Upper lobe of right lung (tissue), 1 donor: ENCODE measurements at regions not wholly inside any gene's neighbourhood (a gene's known extent, or its start where the extent isn't known, plus 50 kb on each side); places are given as distances from the start of the nearest gene placed in this dataset.

Experiments
- ATAC-seq: fragments of 200-7000 bp; cut with Tn5 transposase; one replicate; pipeline ENCODE4 v1.9.1; 2020; ENCODE audit warnings: mild to moderate bottlenecking, moderate library complexity
- DNase-seq: peaks from one replicate; pipeline ENCODE4 v3.0.0-alpha.2; 2020
- H3K27ac ChIP-seq: fragments of 200-600 bp; one replicate; pipeline ENCODE4 v1.8.0; 2022
- H3K27me3 ChIP-seq: fragments of 200-600 bp; one replicate; pipeline ENCODE4 v1.8.0; 2022; ENCODE audit warnings: mild to moderate bottlenecking
- H3K36me3 ChIP-seq: fragments of 200-600 bp; one replicate; pipeline ENCODE4 v1.8.0; 2022
- H3K4me1 ChIP-seq: fragments of 200-600 bp; one replicate; pipeline ENCODE4 v1.8.0; 2022
- H3K4me3 ChIP-seq: fragments of 200-600 bp; one replicate; pipeline ENCODE4 v1.8.0; 2022; ENCODE audit warnings: mild to moderate bottlenecking
- H3K9me3 ChIP-seq: fragments of 200-600 bp; one replicate; pipeline ENCODE4 v1.8.0; 2022
- intact Hi-C: fragments of 100-400 bp; cut with DNase I; formaldehyde crosslinking; loops from one replicate; pipeline ENCODE4 v1.11.0; 2022
- TF ChIP-seq, protein P1 (sequence below): fragments of 200-600 bp; IDR thresholded peaks from one replicate; pipeline ENCODE4 v1.8.0; 2022; ENCODE audit warnings: antibody characterized with exemption
- donor health status: DM: no; HTN: yes; CAD: no; lungs with severe emphysema.

DNA sequence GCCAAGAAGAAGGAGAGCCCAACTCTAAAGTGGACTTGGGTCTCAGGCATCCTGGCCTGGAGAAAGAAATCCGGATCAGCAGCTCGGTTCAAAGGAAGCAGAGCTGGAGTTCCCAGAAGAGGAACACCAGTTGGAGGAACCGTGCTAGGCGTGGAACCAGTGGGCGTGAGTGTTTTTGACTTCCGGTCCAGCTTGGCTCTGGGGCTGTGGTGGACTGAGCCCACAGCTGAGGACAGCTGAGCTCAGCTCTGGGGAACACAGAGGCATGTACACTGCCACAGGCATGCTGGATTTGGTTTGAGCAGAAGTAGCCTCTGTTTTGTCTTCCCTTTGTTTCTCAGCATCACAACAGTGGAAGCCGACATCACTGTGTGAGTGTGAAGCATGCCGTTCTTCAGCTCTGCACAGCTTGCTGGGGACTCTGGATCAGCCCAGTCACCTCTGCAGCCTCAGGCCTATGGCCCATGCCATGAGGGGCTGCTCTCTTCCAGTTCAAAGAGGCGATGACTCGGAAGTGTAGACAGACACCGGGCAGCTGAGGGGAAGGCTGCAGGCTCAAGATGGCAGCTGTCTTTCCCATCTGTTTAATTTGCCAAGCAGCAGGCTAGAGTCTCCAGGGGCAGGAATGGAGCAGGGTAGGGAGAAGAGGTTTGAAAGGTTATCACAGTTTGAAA lies 185.8 kb upstream of the UBE3A start:
- H3K27ac ChIP-seq = no peak overlapping the region
- no peaks in the 10 kb centered on the region for H3K4me1 ChIP-seq
- H3K4me3 ChIP-seq = no peak overlapping the region
- H3K27me3 ChIP-seq = no peaks in the 10 kb centered on the region
- intact Hi-C loops = no loop called here
- peak; percentile 33 for ATAC-seq
- no peak for DNase-seq
- H3K36me3 ChIP-seq = no peaks in the 10 kb centered on the region
- TF ChIP-seq, protein P1, sequence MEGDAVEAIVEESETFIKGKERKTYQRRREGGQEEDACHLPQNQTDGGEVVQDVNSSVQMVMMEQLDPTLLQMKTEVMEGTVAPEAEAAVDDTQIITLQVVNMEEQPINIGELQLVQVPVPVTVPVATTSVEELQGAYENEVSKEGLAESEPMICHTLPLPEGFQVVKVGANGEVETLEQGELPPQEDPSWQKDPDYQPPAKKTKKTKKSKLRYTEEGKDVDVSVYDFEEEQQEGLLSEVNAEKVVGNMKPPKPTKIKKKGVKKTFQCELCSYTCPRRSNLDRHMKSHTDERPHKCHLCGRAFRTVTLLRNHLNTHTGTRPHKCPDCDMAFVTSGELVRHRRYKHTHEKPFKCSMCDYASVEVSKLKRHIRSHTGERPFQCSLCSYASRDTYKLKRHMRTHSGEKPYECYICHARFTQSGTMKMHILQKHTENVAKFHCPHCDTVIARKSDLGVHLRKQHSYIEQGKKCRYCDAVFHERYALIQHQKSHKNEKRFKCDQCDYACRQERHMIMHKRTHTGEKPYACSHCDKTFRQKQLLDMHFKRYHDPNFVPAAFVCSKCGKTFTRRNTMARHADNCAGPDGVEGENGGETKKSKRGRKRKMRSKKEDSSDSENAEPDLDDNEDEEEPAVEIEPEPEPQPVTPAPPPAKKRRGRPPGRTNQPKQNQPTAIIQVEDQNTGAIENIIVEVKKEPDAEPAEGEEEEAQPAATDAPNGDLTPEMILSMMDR = no peak
- no peaks in the 10 kb centered on the region for H3K9me3 ChIP-seq

- no peaks in the 10 kb centered on the region for H3K9me3 ChIP-seq
- H3K4me3 ChIP-seq = no peak overlapping the region
- no peaks in the 10 kb centered on the region for H3K4me1 ChIP-seq
- DNase-seq (no peak), ATAC-seq (peak; percentile 29)
- no peak overlapping the region for H3K27ac ChIP-seq
- intact Hi-C loops = no loop called here
- H3K27me3 ChIP-seq = no peaks in the 10 kb centered on the region
- H3K36me3 ChIP-seq = no peaks in the 10 kb centered on the region
- TF ChIP-seq, protein P1 = no peak
Measured at GRCh38 chr15:25623708-25624107, 184.9 kb upstream of the UBE3A start.

- DNase-seq (no peak), ATAC-seq (no peak)
- H3K4me1 ChIP-seq = no peaks in the 10 kb centered on the region
- H3K27ac ChIP-seq = no peak overlapping the region
- H3K27me3 ChIP-seq = no peaks in the 10 kb centered on the region
- H3K36me3 ChIP-seq = no peaks in the 10 kb centered on the region
- H3K9me3 ChIP-seq = no peaks in the 10 kb centered on the region
- TF ChIP-seq, protein P1 = no peak
- intact Hi-C loops = no loop called here
- no peak overlapping the region for H3K4me3 ChIP-seq
Measured at GRCh38 chr15:25620466-25620865, 181.6 kb upstream of the UBE3A start.

DNA sequence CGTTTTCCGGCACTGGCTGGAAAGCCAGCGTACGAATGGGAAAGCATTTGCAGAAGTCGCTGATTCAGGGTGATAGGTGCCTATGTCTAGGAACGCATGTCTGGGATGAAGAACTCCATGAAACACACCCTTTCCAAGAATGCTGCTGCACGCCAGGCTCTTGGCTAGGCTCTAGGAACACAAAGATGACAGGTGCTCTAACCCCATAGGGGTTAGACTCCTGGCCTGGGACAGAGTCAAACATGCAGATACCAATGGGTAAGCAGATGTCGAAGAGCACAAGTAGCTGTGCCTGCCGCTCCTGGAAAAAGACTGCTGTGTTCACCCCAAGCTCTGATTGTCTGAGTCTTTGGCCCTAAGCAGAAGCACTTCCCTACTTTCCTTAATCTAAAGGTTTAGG lies 180.9 kb upstream of the UBE3A start:
- no peaks in the 10 kb centered on the region for H3K9me3 ChIP-seq
- H3K27ac ChIP-seq = no peak overlapping the region
- H3K4me3 ChIP-seq = no peak overlapping the region
- no peaks in the 10 kb centered on the region for H3K36me3 ChIP-seq
- intact Hi-C loops = no loop called here
- H3K27me3 ChIP-seq = no peaks in the 10 kb centered on the region
- no peak for ATAC-seq
- no peaks in the 10 kb centered on the region for H3K4me1 ChIP-seq
- no peak for DNase-seq
- TF ChIP-seq, protein P1 = no peak

DNA sequence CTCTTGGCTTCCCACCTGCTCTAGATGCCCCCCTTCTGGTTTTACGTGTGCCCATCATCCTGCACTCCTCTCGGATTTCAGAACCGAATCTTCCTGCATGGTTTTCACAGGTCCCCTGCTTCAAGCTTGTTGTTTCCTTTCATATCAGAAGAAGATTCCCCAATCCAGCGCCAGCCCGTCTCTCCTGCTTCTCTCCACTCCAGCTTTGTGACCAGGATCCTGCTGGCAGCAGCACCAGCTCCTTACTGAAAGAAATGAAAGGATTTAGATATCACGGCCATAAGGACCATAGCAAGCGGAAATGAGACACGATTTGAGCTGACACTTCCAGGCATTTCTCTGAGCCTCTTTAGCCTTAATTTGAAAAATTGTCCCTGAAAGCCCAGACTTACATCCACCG lies 180.3 kb upstream of the UBE3A start:
- TF ChIP-seq, protein P1 = no peak
- Histone ChIP-seq H3K4me1 (no peaks in the 10 kb centered on the region), H3K27me3 (no peaks in the 10 kb centered on the region), H3K27ac (no peak overlapping the region), H3K4me3 (no peak overlapping the region), H3K36me3 (no peaks in the 10 kb centered on the region), H3K9me3 (no peaks in the 10 kb centered on the region)
- ATAC-seq (no peak), DNase-seq (no peak)
- intact Hi-C loops = no loop called here

GRCh38 chr15:25618161-25618560 lies 179.3 kb upstream of the UBE3A start:
- TF ChIP-seq, protein P1 = no peak
- DNase-seq (no peak), ATAC-seq (peak; percentile 77)
- no peaks in the 10 kb centered on the region for H3K9me3 ChIP-seq
- H3K27me3 ChIP-seq = no peaks in the 10 kb centered on the region
- no peak overlapping the region for H3K27ac ChIP-seq
- H3K4me3 ChIP-seq = no peak overlapping the region
- H3K4me1 ChIP-seq = no peaks in the 10 kb centered on the region
- no peaks in the 10 kb centered on the region for H3K36me3 ChIP-seq
- intact Hi-C loops = no loop called here
